SH-SY5Y (cell line): ENCODE measurements at regions not wholly inside any gene's neighbourhood (a gene's known extent, or its start where the extent isn't known, plus 50 kb on each side); places are given as distances from the start of the nearest gene placed in this dataset.

Experiments
- GATA2 ChIP-seq: IDR thresholded peaks from 2 replicates; pipeline ENCODE4 v1.6.1; 2011; ENCODE audit warnings: mild to moderate bottlenecking, low read depth, low read length
- GATA3 ChIP-seq: IDR thresholded peaks from 2 replicates; pipeline ENCODE4 v1.6.1; 2011; ENCODE audit warnings: low read depth, mild to moderate bottlenecking, low read length, moderate library complexity

DNA sequence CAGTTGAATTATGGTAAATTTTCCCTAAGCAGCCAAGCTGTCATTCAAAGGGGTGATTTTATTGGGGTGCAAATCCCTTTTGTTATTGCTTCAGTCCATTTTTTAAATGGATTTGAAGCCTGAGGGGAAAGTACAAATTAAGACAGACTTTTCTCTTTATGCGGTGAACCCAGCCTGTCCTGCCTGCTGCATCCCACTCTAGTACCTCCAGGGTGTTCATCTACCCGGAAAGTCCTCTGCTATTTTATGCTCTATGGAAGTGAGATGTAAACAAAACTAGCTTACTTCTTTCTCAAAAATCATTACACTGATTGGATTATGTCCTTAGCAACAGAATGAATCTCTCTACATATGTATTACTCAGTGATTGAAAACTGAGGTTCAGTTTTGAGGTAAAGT lies 1088.9 kb upstream of the CITED2 start:
- TF ChIP-seq GATA2 (no peak), GATA3 (no peak)
